Globus pallidus (tissue), 1 donor: ENCODE measurements at regions not wholly inside any gene's neighbourhood (a gene's known extent, or its start where the extent isn't known, plus 50 kb on each side); places are given as distances from the start of the nearest gene placed in this dataset.

Source experiments
- DNase-seq: peaks from one replicate; pipeline ENCODE4 v3.0.0-alpha.2; 2015; ENCODE audit warnings: low spot score

DNA sequence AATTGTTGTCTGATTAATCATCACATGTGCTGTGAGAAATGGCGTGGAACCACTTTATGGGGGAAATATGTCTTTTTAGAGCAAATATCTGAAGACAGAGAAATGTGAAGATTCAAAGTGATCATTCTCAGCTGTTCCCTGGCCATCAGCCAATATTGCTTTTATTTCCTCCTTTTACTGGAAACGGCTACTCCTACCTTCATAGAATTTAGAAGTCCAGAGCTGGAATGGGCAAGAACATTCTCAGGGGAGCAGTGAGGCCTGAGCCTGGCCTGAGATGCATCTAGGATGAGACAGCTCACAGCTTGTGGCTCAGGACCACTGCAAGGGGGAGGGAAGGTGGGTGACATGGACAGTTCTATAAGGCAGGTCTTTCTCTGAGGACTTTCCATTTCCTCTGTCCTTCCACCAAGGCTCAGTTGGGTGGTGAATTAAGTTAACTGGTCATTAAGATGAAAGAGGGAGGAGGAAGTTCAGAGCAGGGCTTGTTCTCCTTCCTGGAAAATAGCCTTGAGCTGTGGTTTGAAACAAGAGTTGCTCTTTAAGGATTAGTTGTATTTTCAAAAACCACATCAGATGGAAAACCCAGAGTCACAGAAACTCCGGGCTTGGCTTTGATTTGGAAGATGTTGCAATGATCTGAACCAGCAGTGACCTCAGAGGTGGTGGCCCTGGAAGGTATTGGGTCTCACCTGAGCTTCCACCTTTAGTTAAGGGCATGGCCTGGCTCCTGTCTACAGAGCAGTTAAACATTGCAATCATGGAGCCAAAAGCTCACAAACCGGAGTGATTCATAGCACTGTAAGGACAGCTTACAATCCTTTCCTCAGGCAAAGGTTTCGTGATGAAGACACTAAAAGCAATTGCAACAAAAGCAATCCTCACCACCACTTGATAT is 144.3 kb downstream of the VAPA start:
- DNase-seq, result peak; percentile 42

DNA sequence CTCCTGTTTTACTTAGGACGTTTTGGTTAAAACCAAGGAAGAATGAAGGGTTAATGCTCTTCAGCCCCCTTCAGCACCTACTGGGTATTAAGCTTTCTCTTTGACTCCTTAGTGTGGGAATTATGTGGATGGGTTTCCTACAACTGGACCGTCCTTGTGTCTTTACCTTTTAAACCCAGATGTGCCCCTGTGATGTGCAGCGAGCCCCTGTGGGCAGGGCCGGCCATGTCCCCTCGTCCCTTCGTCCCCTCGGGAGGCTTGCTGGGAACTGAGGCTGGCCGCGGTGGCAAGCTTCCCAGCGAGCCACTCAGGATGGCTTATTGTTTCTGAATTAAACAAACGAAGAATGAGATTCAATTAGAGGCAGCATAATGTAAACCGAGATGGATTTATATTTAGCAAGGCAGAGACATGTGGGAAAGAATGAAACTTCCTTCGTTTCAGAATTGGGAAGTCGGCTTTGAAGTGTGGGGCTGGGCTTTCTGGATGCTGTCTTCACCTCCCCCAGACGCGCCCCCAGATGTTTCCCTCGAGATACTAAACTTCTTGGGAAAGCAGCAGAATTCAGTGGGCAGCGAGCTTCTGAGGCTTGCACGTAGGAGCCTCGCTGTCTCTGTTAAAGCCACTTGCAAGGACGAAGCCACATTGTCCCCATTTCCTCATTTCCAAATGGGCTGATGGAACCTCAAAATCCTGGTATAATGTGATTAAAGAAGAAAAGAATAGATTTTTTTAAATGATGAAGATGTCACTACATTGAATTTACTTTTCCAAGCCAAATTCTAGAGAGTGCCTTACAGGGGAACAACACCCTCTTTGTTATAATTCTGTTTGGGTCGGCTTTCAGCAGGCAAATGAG is 146.0 kb downstream of the VAPA start:
- peak; percentile 59 for DNase-seq

DNA sequence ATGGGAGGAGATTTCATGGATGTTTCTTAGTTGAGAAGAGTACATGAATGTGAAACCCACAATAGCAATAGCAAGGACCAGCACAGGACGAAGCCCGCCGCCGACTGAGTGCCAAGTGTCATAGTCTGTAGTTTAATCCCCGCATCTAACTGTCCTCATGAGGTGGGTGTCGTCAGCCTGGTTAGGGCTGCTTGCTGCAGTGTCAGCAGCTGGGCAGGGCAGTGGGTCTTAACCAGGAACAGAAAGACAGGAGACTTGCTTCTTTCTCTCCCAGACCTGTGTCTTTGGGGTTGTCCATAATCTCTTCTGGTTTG is 146.6 kb downstream of the VAPA start:
- DNase-seq, result peak; percentile 77

DNA sequence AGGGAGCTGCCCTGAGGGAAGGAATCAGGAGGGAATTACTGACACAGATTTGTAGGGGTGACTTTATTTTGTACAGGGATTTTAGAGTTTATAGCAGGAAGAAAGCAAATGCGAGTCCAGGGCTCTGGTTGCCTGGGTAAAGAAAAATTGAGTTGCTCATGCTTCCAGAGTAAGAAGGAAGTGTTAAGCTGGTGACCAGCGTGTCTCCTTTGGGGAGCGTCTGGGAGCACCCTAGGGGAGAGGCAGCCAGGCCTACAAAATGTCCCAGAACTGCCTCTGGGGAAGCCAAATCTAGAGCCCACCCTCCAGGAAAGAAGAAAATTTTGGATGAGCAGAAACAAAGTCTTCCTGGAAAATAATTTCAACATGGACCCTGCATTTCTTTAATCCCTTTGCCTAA is 147.0 kb downstream of the VAPA start:
- DNase-seq, result no peak

DNA sequence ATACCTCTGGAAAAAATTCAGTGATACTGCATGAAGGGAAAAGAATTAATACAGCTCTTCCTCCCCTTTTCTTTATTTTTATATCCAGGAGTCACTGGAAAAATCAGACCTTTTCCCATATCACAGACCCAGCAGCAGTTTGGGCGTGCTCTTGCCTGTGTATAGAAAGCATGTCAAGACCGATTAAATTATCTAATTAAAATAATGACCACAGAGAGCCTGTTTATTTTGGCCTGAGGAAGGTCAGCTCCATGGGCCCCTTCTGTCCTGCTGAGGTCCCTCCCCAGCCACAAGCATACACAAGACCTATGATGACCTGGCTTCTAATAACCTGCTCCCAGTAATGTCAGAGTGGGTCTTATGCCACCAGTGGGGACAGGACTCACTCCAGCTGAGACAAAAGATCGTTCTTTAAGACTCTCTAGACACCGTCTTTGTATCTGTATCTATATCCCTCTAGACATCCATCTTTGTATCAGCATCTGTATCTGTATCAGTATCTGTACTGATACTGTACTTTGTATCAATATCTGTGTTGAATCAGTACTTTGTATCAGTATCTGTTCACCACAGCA is 147.8 kb downstream of the VAPA start:
- DNase-seq, result no peak

DNA sequence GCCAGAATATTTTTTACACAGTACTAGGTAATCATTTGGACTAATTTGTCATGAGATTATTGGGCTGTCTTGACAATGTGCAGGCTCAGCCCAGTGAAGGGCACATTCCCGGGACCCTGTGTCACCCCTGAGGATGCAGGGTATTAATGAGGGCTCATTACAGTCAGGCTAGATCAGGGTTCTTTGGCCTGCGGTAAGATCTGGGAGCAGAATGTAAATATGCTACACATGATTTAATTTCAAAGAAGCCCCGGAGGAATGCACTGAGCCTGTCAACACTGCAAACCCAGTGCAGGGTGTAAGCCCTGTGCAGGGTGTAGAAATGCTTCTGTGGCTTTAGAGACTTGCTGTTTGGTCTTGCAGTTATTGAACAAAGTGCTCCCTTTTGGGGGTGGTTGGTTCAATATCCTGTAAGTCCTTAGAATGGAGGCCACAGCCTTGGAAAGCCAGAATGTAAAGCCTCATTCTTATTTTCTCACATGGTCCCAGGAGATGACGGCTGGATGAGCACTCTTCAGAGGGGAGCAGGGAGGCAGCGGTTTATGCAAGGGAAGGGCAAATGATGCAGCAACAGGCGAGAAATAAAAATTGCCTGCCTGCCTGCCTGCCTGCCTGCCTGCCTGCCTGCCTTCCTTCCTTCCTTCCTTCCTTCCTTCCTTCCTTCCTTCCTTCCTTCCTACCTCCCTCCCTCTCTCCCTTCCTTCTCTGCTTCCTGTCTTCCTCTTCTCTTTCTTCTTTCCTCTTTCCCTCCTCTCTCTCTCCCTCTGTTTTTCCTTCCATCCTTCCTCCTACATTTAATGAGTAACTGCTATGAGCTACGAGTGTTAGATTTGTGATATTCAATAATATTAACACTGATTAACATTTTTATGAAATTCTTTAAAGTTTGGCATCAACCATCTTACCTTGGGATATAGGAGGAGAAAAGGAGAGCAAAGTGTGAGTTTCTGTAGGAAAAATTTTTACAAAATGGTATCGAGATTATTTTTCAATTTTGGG is 148.8 kb downstream of the VAPA start:
- DNase-seq, result no peak

DNA sequence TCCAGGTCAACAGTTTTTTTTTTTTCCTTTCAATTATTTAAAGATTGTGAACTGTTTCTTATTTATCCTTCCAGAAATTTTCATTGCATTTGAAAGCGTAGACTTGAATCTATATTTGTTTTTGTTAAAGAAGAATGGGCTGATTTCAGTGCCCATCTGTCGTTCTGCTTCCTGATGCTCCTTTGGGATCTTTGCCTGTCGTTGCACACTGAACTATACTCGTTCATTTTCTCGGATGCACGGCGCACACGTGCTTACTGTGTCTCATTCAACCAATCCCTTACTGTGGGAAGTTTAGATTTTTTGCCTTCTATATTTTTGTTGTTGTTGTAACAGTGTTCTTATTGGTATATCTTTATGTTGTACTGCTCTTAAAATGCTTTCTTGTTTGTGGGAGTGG is 149.7 kb downstream of the VAPA start:
- no peak for DNase-seq

DNA sequence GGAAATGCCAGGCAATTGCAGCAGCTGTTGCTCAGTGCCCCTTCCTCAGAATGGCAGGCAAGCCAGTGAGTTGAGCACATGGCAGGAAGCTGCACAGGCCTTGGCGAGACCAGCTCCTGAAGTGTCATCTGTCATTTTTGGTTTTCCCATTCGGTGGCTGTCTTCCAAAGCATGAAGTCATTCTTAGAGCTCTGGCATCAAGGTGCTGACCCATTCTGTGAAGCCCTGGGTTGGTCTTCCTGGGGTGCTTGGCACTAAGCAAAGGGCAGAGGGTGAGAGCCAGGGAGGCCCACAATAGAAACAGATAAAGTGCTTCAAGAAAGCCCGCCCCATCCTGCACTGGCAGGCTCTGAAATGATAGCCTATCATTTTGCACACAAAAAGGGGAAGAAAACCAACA is 150.5 kb downstream of the VAPA start:
- no peak for DNase-seq

DNA sequence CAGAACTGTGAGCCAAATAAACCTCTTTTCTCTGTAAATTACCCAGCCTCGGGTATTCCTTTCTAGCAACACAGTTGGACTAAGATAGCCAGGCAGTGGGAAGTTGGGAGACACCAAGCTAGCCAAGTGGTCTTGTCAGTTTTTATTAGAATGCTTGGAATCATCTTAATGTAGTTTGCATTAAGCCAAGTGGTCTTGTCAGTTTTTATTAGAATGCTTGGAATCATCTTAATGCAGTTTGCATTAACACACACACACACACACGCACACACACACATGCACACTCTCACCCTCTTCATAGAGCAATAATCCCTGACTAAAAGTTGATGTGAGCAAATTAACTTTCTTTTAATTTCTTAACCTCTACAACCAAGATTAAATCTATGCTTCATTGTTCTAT is 151.5 kb downstream of the VAPA start:
- no peak for DNase-seq

DNA sequence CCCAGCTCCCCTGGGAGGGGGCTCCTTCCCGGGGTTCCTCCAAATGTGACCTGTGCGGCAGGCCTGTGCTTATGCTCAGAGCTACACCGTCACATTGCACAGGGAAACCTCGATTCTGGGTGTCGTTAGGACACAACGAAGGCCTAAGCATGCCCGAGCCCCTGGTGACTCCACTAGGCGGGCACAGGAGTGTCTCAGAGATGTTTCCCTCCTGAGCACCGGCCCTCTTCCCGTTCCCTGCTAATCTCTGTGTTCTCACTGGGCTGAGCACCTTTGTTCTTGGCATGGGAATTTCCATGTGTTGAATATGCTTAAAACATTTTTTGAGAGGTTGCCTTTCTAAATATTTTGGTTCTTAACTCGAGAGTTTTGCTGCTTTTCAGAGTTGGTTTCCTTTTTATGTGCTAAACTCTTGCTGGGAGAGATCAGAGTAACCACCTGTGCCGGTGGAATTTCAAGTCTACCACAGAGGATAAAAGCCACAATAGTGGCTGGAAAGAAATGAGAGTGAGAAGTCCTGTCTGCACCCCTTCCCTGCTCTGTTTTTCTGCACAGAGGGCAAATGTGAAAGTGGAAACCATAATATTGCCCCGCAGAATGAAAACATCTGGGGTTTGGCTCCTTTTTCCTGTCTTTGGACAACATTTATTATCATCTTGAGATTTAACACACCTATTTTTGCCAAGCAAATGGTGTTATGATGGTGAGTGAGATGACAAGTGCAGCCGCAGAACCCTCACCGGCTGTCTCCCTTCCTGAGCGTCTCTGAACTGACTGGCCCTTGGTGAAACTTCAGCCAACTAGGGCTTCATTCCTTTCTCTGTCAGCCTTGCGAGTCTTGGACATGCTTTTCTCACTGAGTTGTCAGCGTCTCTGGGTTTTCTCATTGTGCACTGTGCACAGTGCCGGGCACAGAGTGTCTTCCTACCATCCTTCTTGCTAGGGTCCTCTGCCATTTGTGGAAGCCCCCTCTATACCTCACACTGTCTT is 154.1 kb downstream of the VAPA start:
- no peak for DNase-seq

DNA sequence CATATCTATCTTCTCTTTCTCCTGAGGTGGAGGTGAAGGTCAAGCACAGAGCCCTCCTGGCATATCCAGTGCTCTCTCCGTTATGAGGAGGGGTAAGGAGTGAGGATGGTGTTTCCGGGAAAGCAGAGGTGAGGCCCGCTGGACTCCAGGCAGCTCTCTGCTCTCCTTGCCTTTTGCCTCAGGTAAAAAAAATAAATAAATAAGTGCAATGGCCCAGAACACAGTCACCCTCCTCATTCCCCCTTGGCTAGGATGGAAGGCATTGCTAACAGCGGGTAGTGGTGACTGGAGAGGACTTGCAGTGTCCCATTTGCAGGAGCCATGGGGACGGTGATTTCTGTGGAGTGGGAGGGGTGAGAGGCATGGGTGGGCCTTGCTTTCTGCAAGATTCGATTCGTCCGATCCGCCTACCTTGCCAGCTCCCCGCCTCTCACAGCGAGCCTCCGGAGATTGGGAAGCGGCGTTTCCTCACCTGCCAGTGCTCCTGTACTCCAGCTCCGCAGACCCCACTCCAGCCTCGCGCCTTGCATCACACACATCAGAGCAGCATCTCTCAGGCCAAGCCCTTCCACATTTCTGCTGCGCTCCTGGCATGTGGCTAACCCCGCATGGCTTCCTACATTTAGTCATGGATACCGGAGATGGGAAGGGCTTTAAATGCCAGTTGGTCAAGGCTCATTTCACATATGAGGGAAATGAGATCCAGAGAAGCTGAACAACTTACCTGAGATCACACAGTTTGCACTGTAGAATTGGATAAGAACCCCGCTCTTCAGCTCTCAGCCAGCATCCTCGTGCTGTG is 155.2 kb downstream of the VAPA start:
- DNase-seq, result no peak

DNA sequence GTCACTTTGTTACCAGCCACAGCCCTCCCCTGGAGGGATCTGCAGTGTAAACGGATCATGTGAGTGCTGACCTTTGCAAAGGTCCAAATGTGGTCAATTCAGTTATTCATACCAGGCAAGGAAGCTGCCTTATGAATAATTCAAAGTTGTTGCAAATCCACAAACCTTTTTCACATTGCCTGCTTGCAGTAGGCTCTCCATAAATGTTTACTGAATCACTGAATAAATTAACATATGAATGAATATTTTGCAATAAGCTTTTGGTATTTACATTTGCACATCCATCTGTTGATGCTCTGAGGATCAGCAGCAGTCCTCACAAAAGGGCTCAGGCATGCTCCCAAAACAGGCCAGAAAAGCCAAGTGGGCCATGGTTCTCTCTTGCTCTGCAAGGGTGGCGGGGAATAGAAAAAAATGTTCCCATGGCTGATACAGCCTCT is 156.8 kb downstream of the VAPA start:
- DNase-seq, result no peak

DNA sequence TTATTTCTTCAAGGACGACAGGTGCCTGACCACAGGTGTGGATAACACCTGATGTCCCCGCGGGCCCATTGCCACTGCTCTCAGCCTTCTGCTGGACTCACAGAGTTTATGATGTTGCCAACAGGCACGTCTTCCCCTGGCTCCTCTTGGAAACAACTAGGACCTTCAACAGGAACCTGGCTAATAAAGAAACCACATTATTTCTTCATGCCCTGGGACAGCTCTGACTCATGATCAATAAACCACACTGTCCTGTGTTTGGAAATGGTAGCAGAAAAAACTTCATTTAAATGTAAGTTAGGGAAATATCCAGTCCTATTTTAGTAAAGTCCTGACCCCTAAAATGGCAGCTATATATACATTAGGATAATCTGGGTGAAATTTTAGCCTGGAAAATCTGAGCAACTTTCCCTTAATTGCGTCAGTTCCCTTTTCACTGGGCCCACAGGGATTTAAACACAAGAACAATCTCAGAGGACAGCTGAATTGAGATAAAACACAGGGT is 158.9 kb downstream of the VAPA start:
- DNase-seq, result no peak

DNA sequence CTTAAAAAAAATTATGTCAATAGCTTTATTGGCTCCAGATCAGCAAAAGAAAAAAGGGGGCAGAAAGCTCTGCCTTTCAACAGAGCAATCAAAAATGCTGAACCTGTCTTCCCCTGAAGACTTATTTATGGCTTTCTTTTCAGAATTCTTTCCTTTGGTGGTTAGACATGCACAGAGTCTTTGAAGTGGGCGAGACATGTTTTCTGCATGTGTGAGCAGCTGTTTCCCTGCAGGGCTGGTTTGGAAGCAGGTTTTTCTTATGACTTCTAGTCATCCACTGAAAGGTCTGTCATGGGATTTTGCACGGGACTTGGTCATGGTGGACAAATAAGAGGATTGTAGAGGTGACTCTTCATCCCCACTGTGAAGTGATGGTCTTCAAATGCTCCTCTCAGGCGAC is 160.3 kb downstream of the VAPA start:
- no peak for DNase-seq

DNA sequence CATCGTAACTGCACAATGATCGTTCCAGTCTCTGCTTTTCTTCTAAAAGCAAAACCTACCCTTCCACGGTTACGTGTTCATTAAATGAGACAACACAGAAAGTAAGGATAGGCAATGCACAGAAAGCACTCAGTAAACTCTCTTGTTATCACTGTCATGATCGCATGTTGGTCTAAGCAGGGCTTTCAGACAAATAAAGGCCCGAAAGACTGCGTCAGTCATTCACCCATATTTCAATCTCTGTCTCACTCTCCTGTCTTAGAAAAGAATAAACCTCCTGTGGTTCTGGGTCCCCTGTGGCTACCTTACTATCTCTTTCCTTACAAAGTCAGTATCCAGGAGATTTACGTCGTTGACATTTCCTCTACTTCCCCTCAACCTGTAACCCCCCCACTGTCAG is 160.9 kb downstream of the VAPA start:
- DNase-seq, result no peak

DNA sequence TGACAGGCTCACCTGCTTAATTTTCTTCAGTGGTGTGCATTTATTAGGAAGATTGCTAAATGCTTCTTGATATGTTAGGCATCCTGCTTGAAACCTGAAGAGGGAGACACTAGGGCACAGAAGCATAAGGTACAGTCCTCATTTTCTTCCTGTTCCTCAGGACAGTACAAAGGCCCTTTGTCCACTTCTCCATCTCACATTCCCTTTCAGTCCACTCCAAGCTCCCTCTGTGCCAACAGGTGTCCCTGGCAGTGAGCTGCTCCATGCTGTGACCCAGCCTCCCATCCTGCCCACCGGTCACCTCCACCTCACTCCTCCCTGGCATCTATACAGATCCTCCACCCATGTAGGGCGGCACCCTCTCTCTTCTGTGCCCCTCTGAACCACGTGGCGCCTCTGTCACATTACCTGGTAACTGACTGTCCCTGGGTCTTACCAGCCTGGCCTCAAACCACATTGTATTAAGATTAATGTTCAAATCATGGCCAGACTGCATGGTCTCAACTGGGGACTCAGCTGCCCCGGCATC is 162.8 kb downstream of the VAPA start:
- DNase-seq, result no peak

DNA sequence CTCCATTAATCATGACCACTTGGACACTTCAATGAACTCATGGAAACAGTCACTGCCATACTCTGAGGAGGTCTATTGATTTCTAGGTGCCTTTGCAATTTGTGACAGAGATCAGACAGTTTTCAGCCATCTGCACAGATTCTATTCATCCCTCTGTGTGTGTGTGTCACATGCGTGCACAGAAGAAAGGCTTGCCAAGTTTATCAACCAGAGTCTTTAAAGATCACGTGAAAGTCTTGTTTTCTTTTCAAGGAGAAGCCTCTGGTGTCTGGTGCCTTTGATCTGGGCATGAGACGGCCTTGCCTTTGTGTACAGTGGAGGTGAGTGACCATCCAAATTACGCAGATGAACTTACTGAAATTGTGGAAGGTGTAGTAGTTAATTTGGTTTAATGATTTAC is 164.2 kb downstream of the VAPA start:
- DNase-seq, result no peak

DNA sequence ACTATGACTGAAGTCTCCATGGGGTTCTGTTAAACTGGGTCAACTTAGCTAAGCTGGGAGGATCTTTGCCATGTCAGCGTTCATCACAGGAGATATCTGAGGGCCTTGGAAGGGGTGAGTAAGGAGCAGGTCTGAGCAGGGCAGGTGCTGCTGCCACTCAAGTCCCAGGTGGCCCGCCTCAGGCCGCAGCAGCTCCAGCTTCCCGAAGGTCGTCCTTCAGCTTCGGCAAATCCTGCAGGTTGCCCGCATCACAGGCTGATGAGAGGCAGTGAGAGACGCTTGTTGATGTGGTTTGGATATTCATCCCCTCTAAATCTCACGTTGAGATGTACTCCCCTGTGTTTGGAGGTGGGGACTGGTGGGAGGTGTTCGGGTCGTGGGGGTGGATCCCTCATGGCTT is 166.6 kb downstream of the VAPA start:
- no peak for DNase-seq

DNA sequence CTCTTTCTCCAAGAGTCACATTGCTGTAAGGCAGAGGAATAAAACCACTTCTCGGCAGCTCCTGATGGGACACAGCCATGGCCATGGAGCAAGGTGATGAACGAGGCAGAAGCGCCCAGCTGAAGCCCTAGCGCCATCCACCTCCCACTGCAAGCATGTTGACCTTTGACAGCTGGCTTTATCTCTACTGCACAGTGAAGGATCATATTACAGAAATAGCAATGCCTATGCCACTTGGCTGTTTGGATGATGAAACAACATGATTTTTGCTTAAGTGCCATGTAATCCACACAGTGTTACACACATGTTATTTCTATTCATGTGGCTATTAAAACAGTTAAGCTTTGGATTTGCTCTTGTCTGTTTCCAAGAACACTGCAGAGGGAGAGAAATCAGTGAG is 167.7 kb downstream of the VAPA start:
- DNase-seq, result no peak
